GM12874 (cell line): ENCODE measurements at regions not wholly inside any gene's neighbourhood (a gene's known extent, or its start where the extent isn't known, plus 50 kb on each side); places are given as distances from the start of the nearest gene placed in this dataset.

Source experiments
- CTCF ChIP-seq: IDR thresholded peaks from 2 replicates; pipeline ENCODE4 v1.5.1; 2011; ENCODE audit warnings: low read depth, mild to moderate bottlenecking, control low read depth, low read length, moderate library complexity; ENCODE audit not compliant: insufficient read depth

- TF ChIP-seq CTCF: no peak
Observed at GRCh38 chr5:166172597-166172996, 2118.8 kb upstream of the WWC1 start.

GRCh38 chr5:166178411-166179080 is 2112.9 kb upstream of the WWC1 start:
- TF ChIP-seq CTCF: no peak

GRCh38 chr5:166185185-166185584 is 2106.3 kb upstream of the WWC1 start:
- no peak for TF ChIP-seq CTCF

- no peak for TF ChIP-seq CTCF
Observed at GRCh38 chr5:166188501-166189325, 2102.7 kb upstream of the WWC1 start.

GRCh38 chr5:166192696-166193095 is 2098.7 kb upstream of the WWC1 start:
- TF ChIP-seq CTCF: no peak

- TF ChIP-seq CTCF: no peak
Observed at GRCh38 chr5:166195981-166196380, 2095.5 kb upstream of the WWC1 start.

- TF ChIP-seq CTCF: no peak
Observed at GRCh38 chr5:166200532-166200931, 2090.9 kb upstream of the WWC1 start.
